Astrocyte (in vitro differentiated cells and primary cell): ENCODE measurements at regions not wholly inside any gene's neighbourhood (a gene's known extent, or its start where the extent isn't known, plus 50 kb on each side); places are given as distances from the start of the nearest gene placed in this dataset.

Source experiments
- EZH2 ChIP-seq: IDR thresholded peaks from 2 replicates; pipeline ENCODE4 v1.6.1; 2012; ENCODE audit warnings: mild to moderate bottlenecking, low read length, inconsistent platforms; ENCODE audit not compliant: insufficient read depth
- TF ChIP-seq, protein P1 (sequence below): IDR thresholded peaks from 2 replicates; pipeline ENCODE4 v1.5.1; 2011; ENCODE audit warnings: low read depth, mild to moderate bottlenecking, inconsistent platforms, low read length, moderate library complexity; ENCODE audit not compliant: insufficient read depth

DNA sequence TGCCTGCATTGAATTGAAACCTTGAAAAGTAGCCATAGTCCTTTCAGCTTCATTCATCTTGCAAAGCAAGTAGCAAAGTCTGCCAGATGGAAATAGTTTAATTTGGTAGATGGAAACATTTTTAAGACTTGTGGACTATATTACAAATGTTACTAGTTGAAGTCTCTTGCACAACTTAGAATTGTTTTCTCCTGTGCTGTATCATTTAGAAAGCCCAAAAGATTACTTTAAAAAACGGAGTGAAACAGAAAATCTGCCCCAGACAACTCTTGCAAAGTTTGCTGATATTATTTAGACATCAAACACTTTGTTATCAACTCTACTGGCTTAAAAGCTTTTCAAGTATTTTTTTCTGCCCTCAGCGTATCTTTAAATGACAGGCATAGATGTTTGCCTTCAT is 335.0 kb downstream of the RPRM start:
- TF ChIP-seq, protein P1, sequence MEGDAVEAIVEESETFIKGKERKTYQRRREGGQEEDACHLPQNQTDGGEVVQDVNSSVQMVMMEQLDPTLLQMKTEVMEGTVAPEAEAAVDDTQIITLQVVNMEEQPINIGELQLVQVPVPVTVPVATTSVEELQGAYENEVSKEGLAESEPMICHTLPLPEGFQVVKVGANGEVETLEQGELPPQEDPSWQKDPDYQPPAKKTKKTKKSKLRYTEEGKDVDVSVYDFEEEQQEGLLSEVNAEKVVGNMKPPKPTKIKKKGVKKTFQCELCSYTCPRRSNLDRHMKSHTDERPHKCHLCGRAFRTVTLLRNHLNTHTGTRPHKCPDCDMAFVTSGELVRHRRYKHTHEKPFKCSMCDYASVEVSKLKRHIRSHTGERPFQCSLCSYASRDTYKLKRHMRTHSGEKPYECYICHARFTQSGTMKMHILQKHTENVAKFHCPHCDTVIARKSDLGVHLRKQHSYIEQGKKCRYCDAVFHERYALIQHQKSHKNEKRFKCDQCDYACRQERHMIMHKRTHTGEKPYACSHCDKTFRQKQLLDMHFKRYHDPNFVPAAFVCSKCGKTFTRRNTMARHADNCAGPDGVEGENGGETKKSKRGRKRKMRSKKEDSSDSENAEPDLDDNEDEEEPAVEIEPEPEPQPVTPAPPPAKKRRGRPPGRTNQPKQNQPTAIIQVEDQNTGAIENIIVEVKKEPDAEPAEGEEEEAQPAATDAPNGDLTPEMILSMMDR, result no peak
- no peak for TF ChIP-seq EZH2
